NOMO-1 treated with dmso at 0.1 percent for 144 hours (cell line): ENCODE measurements at regions not wholly inside any gene's neighbourhood (a gene's known extent, or its start where the extent isn't known, plus 50 kb on each side); places are given as distances from the start of the nearest gene placed in this dataset.
A peak's percentile ranks its signal among the peaks of the same experiment; 100 is the strongest.
"Not testable (repeated sequence)": the region's sequence is repeated elsewhere in the genome, so short reads cannot be mapped to it uniquely, and the experiment has no call there.

Experiments
- DNase-seq: peaks from one replicate; lab custom pipeline; 2025; ENCODE audit not compliant: unreplicated experiment; lab: John Stamatoyannopoulos, UW

- DNase-seq: no peak
Measured at GRCh38 chr12:92436856-92437255, 265.9 kb upstream of the PLEKHG7 start.

- no peak for DNase-seq
Measured at GRCh38 chr12:92434607-92435025, 268.2 kb upstream of the PLEKHG7 start.

DNA sequence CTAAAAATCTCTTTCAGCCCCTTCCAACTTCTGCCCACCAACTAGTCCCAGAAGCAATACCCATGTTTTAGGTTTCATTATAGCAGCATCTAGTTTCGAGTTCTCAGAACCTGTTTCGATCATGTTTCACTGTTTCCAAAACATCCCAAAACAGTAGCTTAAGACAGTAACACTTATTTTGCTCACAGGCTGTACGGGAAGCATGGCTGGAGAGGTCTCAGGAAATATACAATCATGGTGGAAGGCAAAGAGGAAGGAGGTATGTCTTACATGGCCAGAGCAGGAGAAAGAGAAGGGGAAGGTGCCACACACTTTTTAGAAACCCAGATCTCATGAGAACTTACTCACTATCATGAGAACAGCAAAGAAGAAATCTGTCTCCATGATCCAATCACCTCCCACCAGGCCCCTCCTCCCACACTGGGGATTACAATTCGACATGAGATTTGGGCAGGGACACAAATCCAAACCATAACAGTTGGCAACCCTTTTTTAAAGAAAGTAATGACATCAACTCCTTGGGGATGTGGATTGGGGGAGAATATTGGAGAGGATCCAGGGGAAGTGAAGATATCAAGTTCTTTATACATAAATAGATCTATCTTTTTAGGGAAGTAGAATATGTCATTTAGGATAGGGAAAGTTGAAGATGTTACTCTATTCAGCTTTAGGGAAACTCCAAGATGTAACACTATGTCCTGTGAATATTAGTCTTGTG lies 269.9 kb upstream of the PLEKHG7 start:
- no peak for DNase-seq

DNA sequence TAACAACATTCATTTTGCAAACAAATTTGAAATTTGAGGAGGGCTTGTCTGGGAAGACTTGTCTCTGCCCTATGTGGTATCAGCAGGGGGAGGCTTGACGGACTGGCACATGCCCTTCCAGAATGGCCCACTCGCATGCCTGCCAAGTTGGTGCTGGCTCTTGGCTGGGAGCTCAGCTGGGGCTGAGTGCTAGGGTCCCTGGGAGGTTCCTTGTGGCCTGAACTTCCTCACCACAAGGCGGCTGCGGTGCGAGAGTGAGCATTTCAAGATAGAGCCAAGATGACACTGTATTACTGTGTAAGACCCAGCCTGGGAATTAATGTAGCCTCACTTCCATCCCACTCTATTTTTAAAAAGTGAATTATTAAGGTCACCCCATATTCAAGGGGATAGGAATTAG lies 271.6 kb upstream of the PLEKHG7 start:
- no peak for DNase-seq

GRCh38 chr12:92426332-92426731 lies 276.5 kb upstream of the PLEKHG7 start:
- no peak for DNase-seq

- no peak for DNase-seq
Measured at GRCh38 chr12:92425165-92425564, 277.6 kb upstream of the PLEKHG7 start.

GRCh38 chr12:92424338-92424737 lies 278.5 kb upstream of the PLEKHG7 start:
- DNase-seq: peak; percentile 25

DNA sequence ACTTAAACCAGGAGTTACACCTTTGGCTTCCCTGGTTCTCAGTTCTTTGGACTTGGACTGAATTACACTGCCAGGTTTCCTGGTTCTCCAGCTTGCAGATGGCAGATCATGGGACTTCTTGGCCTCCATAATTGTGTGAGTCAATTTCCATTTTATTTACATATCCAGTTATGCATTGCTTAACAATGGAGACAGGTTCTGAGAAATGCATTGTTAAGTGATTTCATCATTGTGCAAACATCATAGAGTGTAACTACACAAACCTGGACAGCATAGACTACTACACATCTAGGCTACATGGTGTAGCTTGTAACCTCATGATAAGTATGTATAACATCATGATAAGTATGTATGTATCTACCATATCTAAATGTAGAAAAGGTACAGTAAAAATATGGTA lies 276.1 kb upstream of the BTG1 start:
- DNase-seq: no peak

DNA sequence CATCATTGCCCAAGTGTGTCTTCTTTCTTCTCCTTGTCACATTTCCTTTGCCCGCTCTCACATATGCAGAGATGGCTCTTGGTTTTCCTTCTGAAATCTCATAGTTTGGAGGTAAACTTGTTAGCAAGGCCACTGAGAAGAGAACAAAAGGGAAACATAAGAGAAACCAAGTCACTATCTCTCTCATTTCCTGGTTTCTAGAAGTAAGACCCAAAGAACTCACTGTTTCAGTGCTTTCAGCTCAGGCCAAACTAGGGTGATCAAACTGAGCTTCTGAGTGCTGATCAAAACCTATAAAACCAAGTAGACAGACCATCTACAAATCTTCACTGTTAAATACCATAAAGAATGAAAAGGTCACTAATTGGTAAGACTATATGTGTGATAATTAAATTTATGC lies 275.4 kb upstream of the BTG1 start:
- DNase-seq: no peak

- no peak for DNase-seq
Measured at GRCh38 chr12:92419201-92419600, 273.6 kb upstream of the BTG1 start.

DNA sequence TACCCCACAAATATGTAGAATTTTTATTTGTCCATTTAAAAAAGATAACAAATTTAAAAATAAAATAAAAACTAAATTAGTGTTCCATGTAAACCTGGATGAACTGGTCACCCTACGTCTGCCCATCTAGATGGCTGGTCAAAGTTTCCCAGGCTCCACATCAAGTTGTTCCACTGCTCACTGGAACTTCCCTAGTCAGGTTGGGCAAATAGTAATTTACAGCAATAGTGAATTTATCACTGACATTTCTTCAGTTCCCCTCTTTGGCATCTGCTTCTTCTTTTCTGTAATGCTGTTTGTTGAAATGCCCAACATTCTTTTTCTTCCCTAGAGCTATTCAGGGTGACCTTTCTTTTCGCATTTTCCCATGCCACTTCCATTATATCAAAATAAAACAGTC lies 272.7 kb upstream of the BTG1 start:
- DNase-seq: no peak

DNA sequence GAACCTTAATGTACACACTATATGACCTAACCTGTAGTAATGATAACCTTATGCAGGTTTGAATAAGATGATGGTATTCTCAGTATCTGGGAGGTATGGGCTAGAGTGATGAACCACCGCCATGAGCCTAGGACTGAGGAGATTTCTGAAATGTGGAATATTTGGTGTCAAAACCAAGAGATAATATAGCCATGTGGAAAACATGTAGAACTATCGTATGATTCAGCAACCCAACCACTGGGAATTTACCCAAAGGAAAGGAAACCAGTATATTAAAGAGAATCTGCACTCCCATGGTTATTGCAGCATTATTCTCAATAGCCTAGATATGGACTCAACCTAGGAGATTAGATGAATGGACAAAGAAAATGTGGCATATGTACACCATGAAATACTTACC lies 271.7 kb upstream of the BTG1 start:
- no peak for DNase-seq

DNA sequence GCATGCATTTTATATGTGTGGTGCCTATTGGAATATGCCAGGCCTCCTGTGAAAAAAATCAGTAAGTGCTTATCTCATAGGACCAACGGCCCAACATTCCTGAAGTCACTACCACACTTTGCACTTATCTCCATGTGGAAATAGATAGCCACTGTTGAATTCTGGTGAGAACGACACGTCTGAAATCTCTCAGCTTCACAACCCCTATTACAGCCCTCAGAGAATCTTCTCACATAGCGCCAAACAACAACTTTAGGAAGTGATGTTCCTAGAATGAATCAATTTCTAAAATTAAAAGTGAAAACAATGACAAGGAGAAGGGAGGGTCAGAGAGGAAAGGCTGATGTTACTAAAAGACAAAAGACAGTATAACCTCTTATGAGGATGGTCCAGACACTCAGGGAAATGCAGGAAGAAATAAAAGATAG lies 270.8 kb upstream of the BTG1 start:
- no peak for DNase-seq

DNA sequence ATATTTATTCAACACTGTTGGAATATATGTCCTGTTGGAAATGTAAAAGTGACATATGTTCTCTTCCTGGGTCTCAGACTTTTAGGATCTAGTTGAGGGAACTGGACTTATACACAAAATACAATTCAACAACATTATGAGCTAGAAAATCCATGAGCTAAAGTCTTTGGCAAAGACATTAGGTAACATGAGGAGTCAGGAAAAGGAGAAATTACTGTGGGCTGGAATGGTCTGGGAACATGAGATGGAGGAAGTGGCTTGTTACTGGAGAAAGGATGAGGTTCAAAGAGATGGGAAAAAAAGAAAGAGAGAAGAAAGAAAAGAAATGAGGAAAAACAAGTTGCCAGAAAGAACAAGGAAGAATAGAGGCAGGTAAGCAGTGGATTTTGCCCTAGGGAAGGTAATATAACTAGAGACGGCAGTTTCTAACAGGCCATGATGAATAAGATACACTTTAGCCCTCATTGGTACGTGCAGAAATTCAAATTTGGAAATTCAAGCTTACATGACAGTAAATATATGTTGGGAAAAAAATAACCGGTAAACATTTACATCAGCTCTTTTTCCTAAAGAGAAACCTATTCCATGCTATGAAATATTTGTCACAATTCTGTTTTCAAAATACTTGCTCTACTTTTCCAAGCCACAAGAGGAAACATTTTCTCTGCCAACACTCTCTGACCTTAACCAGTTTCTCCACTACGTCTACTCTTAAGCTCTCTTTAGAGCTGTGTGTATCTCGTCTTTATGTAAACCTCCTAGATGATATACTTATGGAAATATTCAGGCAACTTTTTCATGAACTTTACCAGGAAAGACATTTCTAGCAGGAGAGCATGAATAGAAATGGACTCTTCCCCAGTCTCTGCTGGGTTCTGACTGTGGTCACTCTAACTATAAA lies 268.8 kb upstream of the BTG1 start:
- DNase-seq: no peak

DNA sequence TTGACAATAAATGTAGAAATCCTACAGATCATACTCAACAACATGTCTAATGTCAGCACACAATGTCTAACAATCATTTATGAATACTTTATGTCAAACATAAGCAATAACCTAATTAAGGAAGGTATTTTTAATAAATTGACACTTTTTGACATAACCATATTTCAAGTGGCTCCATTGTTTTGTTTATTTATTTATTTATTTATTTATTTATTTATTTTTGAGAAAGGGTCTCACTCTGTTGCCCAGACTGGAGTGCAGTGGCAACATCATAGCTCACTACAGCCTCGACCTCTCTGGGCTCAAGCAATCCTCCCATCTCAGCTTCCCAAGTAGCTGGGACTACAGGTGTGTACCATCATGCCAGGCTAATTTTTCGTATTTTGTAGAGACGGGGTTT lies 267.6 kb upstream of the BTG1 start:
- DNase-seq: no peak

DNA sequence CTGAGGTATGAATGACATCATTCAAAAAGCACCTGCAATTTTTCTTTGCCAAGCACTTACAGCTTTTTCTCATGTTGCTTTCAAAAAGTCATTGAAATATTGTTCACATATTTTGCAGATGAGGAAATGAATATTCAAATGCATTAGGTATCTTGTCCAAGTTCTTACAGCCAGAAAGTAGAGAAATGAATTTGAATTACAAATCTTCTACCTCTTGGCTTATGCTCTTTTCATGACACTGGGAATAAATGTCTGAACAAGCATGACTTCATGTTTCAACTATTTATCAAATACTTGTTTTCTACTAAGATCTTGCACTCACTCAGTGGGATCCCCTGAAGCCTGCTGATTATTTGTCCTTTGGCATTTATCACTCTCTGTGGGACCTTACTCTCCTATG lies 267.2 kb upstream of the BTG1 start:
- no peak for DNase-seq

GRCh38 chr12:92411687-92412086 lies 266.0 kb upstream of the BTG1 start:
- DNase-seq: no peak

GRCh38 chr12:92408072-92408900 lies 262.6 kb upstream of the BTG1 start:
- peak; percentile 47 for DNase-seq

GRCh38 chr12:92406404-92407070 lies 260.9 kb upstream of the BTG1 start:
- not testable (repeated sequence) for DNase-seq

GRCh38 chr12:92405801-92406251 lies 260.2 kb upstream of the BTG1 start:
- not testable (repeated sequence) for DNase-seq

DNA sequence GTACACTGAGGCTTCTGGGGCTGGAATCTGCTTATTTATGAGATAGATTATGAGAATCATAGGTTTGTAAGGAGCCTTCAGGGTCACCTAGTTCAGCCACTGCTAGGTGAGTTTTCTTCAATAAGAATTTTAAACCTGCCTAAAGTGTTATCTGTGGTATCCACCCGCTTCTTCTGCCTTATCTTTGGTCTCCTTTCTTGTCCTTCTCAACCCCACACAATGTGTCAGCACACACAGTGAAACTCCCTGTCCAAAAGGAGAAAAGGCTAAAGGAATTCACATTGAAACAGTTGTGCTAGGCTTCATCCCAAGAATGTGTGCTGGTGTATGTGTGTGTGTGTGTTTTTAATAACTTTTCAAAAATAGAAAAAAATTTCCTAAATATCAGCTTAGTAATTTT lies 259.3 kb upstream of the BTG1 start:
- no peak for DNase-seq
